T-cell (primary cell): ENCODE measurements at regions not wholly inside any gene's neighbourhood (a gene's known extent, or its start where the extent isn't known, plus 50 kb on each side); places are given as distances from the start of the nearest gene placed in this dataset.
A peak's percentile ranks its signal among the peaks of the same experiment; 100 is the strongest.
"Not testable (repeated sequence)": the region's sequence is repeated elsewhere in the genome, so short reads cannot be mapped to it uniquely, and the experiment has no call there.

Experiments used
- ATAC-seq, 4 experiments: fragments of 200-7000 bp in 3 of 4; fragments of 150-1000 bp in 1 of 4; cut with Tn5 transposase; replicated peaks in 1 of 4; 1 replicate in 3 of 4; 2 replicates in 1 of 4; pipeline ENCODE4 v1.10.0; 2021; ENCODE audit warnings: moderate library complexity in 3 of 4, mild to moderate bottlenecking in 2 of 4, moderate number of reproducible peaks in 1 of 4
- CTCF ChIA-PET, 2 donors: fragments of 300-600 bp; sonication (Branson Sonifier 250); formaldehyde crosslinking; loops; one replicate each; lab custom pipeline; 2022; ENCODE audit warnings: antibody characterized with exemption in 2 of 2; lab: Charles Lee
- POLR2A ChIA-PET, 2 donors: fragments of 300-600 bp; sonication (Branson Sonifier 250); formaldehyde crosslinking; loops; one replicate each; lab custom pipeline; 2022; ENCODE audit warnings: antibody characterized with exemption in 2 of 2; lab: Charles Lee
- DNase-seq, 35 experiments: peaks; one replicate each; pipeline versions ENCODE4 v3.0.0 to v3.0.0-alpha.2; 2013 to 2023
- H3K27ac ChIP-seq: one replicate; pipeline ENCODE4 v1.5.1; 2013; ENCODE audit warnings: low read length
- H3K27me3 ChIP-seq, 2 experiments: replicated peaks in 1 of 2; 1 replicate in 1 of 2; 2 replicates in 1 of 2; pipeline versions ENCODE4 v1.6.1 to v1.7.0; 2013; ENCODE audit warnings: low read length in 1 of 2, mixed read lengths in 1 of 2; ENCODE audit not compliant: control insufficient read depth in 2 of 2, insufficient read depth in 2 of 2; ENCODE audit errors: extremely low read depth in 1 of 2
- H3K36me3 ChIP-seq, 2 donors: 1 replicate in 1 of 2; 2 replicates in 1 of 2; pipeline versions ENCODE4 v1.6.1 to v1.7.0; 2013; ENCODE audit warnings: low read length in 1 of 2; ENCODE audit not compliant: control insufficient read depth in 2 of 2, insufficient read depth in 1 of 2; ENCODE audit errors: extremely low read depth in 1 of 2
- H3K4me1 ChIP-seq, 2 experiments: 1 replicate in 1 of 2; 2 replicates in 1 of 2; pipeline versions ENCODE4 v1.6.1 to v1.7.0; 2013; ENCODE audit warnings: low read length in 2 of 2, mixed read lengths in 1 of 2; ENCODE audit not compliant: insufficient read depth in 2 of 2, control insufficient read depth in 1 of 2; ENCODE audit errors: extremely low read depth in 1 of 2
- H3K4me3 ChIP-seq, 2 donors: 1 replicate in 1 of 2; 2 replicates in 1 of 2; pipeline versions ENCODE4 v1.5.1 to v1.7.0; 2013; ENCODE audit warnings: mild to moderate bottlenecking in 2 of 2, low read length in 1 of 2, moderate library complexity in 1 of 2; ENCODE audit not compliant: control insufficient read depth in 1 of 2; ENCODE audit errors: extremely low read depth in 1 of 2
- H3K9me3 ChIP-seq: 2 replicates; pipeline ENCODE4 v1.7.0; 2013
- H3K27ac Mint-ChIP-seq, 2 donors: one replicate each; pipeline ENCODE4 v1.8.0; 2020 to 2021; ENCODE audit warnings: mild to moderate bottlenecking in 2 of 2, mixed read lengths in 2 of 2
- H3K27me3 Mint-ChIP-seq, 2 donors: one replicate each; pipeline ENCODE4 v1.8.0; 2021 to 2022; ENCODE audit warnings: mixed read lengths in 2 of 2
- H3K36me3 Mint-ChIP-seq: one replicate; pipeline ENCODE4 v1.8.0; 2021; ENCODE audit warnings: mixed read lengths
- H3K4me1 Mint-ChIP-seq, 3 donors: one replicate each; pipeline ENCODE4 v1.8.0; 2020 to 2022; ENCODE audit warnings: mixed read lengths in 3 of 3, mild to moderate bottlenecking in 1 of 3
- H3K4me3 Mint-ChIP-seq, 3 donors: one replicate each; pipeline ENCODE4 v1.8.0; 2020 to 2022; ENCODE audit warnings: mild to moderate bottlenecking in 3 of 3, mixed read lengths in 3 of 3, moderate library complexity in 3 of 3
- H3K9me3 Mint-ChIP-seq, 3 donors: one replicate each; pipeline ENCODE4 v1.8.0; 2020 to 2022; ENCODE audit warnings: mixed read lengths in 3 of 3
- WGBS: methylation state at CpG from one replicate; pipeline ENCODE4 v1.1.5; 2013; ENCODE audit warnings: missing lambda C conversion rate; ENCODE audit not compliant: insufficient coverage; 5-methylcytosine and 5-hydroxymethylcytosine counted together

DNA sequence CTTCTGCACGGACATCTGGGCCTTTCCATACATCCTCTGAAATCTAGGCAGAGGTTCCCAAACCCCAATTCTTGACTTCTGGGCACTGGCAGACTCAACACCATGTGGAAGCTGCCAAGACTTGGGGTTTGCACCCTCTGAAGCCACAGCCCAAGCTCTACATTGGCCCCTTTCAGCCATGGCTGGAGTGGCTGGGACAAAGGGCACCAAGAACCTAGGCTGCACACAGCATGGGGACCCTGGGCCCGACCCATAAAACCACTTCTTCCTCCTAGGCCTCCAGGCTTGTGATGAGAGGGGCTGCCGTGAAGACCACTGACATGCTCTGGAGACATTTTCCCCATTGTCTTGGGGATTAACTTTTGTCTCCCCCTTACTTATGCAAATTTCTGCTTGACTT is 158.0 kb downstream of the GNAI1 start:
- DNase-seq, H3K27ac Mint-ChIP-seq, H3K4me1 Mint-ChIP-seq, H3K27me3 ChIP-seq, H3K4me3 Mint-ChIP-seq, H3K9me3 ChIP-seq, H3K4me1 ChIP-seq, H3K4me3 ChIP-seq, H3K36me3 Mint-ChIP-seq, H3K27ac ChIP-seq, H3K27me3 Mint-ChIP-seq, ATAC-seq, H3K36me3 ChIP-seq, POLR2A ChIA-PET, CTCF ChIA-PET: not testable (repeated sequence)
- peaks cover 15 to 39% (median 27%) of the 10 kb centered on the region in 3 donors for H3K9me3 Mint-ChIP-seq
- WGBS: 43% methylated on average over 1 of the region's 3 CpGs

GRCh38 chr7:80288175-80289122 is 153.8 kb downstream of the GNAI1 start:
- no peak overlapping the region for H3K27ac ChIP-seq
- H3K27me3 ChIP-seq: no peaks in the 10 kb centered on the region
- ChIA-PET POLR2A (no interaction called here), CTCF (interaction anchor here in 1 of 2 donors (0.6 kb wide), 1 partner anchor 8 kb away, joined by 3 read pairs; no protein-coding TSS in a partner anchor)
- no peaks in the 10 kb centered on the region for H3K36me3 Mint-ChIP-seq
- H3K4me1 ChIP-seq: no peaks in the 10 kb centered on the region
- no peak for ATAC-seq
- 45% methylated on average over 1 of the region's 4 CpGs for WGBS
- peaks cover 6 to 9% (median 8%) of the 10 kb centered on the region in 3 donors for H3K9me3 Mint-ChIP-seq
- peak in 1 of 35 experiments; percentile 2 for DNase-seq
- no peak overlapping the region for H3K4me3 Mint-ChIP-seq
- peaks cover 0 to 4% (median 0%) of the 10 kb centered on the region in 3 donors for H3K4me1 Mint-ChIP-seq
- no peak overlapping the region for H3K27ac Mint-ChIP-seq
- H3K27me3 Mint-ChIP-seq: no peaks in the 10 kb centered on the region
- no peaks in the 10 kb centered on the region for H3K36me3 ChIP-seq
- no peaks in the 10 kb centered on the region for H3K9me3 ChIP-seq
- no peak overlapping the region for H3K4me3 ChIP-seq

GRCh38 chr7:80287400-80288174 is 153.0 kb downstream of the GNAI1 start:
- H3K4me3 ChIP-seq: no peak overlapping the region
- no peaks in the 10 kb centered on the region for H3K4me1 ChIP-seq
- POLR2A ChIA-PET: no interaction called here
- Mint-ChIP-seq H3K27ac (no peak overlapping the region), H3K36me3 (no peaks in the 10 kb centered on the region), H3K4me1 (peaks cover 0 to 4% (median 0%) of the 10 kb centered on the region in 3 donors), H3K4me3 (no peak overlapping the region), H3K9me3 (peaks cover 3 to 8% (median 6%) of the 10 kb centered on the region in 3 donors), H3K27me3 (peaks cover 0 to 3% of the 10 kb centered on the region in 2 donors)
- CTCF ChIA-PET: no interaction called here
- no peak overlapping the region for H3K27ac ChIP-seq
- H3K9me3 ChIP-seq: no peaks in the 10 kb centered on the region
- ATAC-seq: no peak
- 100% methylated on average over 1 of the region's 2 CpGs for WGBS
- no peak for DNase-seq
- H3K36me3 ChIP-seq: no peaks in the 10 kb centered on the region
- no peaks in the 10 kb centered on the region for H3K27me3 ChIP-seq

DNA sequence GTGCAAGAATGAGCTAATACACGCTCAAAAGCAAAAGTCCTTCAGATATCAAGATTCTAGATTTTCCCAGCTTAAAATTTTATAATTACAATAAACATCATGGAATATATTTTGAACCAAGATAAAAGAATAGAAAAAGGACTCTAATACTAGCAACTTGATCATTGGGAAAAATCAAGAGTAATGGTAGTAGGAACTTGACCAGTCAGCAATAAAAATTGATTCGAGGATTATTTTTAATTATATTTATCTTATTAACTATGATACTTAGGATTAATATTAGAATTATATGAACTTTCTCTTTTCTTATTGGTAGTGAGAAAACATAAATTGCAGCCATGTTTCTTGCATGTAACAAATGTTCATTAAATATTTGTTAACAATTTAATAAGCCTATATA is 152.0 kb downstream of the GNAI1 start:
- Mint-ChIP-seq H3K4me3 (no peak overlapping the region), H3K4me1 (peaks cover 0 to 4% (median 0%) of the 10 kb centered on the region in 3 donors), H3K36me3 (no peaks in the 10 kb centered on the region), H3K9me3 (peaks cover 6 to 8% (median 7%) of the 10 kb centered on the region in 3 donors), H3K27ac (no peak overlapping the region), H3K27me3 (peaks cover 0 to 3% of the 10 kb centered on the region in 2 donors)
- Histone ChIP-seq H3K4me1 (no peaks in the 10 kb centered on the region), H3K27me3 (no peaks in the 10 kb centered on the region), H3K4me3 (no peak overlapping the region), H3K36me3 (no peaks in the 10 kb centered on the region), H3K27ac (no peak overlapping the region), H3K9me3 (no peaks in the 10 kb centered on the region)
- ATAC-seq: no peak
- no CpG with 5 or more reads among the region's 2 CpGs for WGBS
- CTCF ChIA-PET: no interaction called here
- POLR2A ChIA-PET: no interaction called here
- no peak for DNase-seq

DNA sequence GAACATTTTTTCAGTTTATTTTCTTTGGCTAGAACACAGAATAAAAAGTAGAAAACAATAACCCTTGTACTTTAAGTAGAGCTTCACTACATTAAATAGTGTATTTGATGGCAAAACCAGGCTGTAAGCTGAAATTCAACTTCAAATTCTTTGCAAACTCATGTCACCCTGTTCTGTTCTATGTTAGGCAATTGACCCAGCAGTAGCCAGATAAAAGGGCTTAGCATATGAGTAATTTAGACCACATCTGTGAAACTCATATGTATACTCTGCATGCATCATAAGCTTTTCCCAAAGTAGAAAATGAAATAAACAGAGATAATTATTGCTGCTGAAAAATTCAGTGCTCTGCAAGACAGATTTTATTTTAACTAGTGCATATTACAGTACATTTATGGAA is 150.2 kb downstream of the GNAI1 start:
- no peak for ATAC-seq
- CTCF ChIA-PET: interaction anchor here in 1 of 2 donors (0.5 to 0.6 kb wide), 2 partner anchors 151 to 224 kb away, joined by 3 read pairs; no protein-coding TSS in a partner anchor
- Histone ChIP-seq H3K9me3 (no peaks in the 10 kb centered on the region), H3K36me3 (no peaks in the 10 kb centered on the region), H3K27me3 (no peaks in the 10 kb centered on the region), H3K4me1 (no peaks in the 10 kb centered on the region), H3K4me3 (no peak overlapping the region), H3K27ac (no peak overlapping the region)
- Mint-ChIP-seq H3K27ac (no peak overlapping the region), H3K4me3 (no peak overlapping the region), H3K36me3 (no peaks in the 10 kb centered on the region), H3K4me1 (peaks cover 0 to 4% (median 0%) of the 10 kb centered on the region in 3 donors), H3K9me3 (peaks cover 5 to 8% (median 6%) of the 10 kb centered on the region in 3 donors), H3K27me3 (peaks cover 0 to 3% of the 10 kb centered on the region in 2 donors)
- DNase-seq: no peak
- POLR2A ChIA-PET: interaction anchor here in 1 of 2 donors (0.7 kb wide), 1 partner anchor 721 kb away, joined by 3 read pairs; no protein-coding TSS in a partner anchor

GRCh38 chr7:80279760-80280159 is 145.1 kb downstream of the GNAI1 start:
- Histone ChIP-seq H3K27ac (no peak overlapping the region), H3K9me3 (no peaks in the 10 kb centered on the region), H3K36me3 (no peaks in the 10 kb centered on the region), H3K4me1 (no peaks in the 10 kb centered on the region), H3K27me3 (no peaks in the 10 kb centered on the region), H3K4me3 (no peak overlapping the region)
- CTCF ChIA-PET: interaction anchor here in 1 of 2 donors (0.6 kb wide), 3 partner anchors 23 to 1779 kb away, joined by 4 to 9 read pairs (median 5); no protein-coding TSS in a partner anchor
- no peaks in the 10 kb centered on the region for H3K36me3 Mint-ChIP-seq
- WGBS: 100% methylated on average over 3 of the region's 5 CpGs
- H3K9me3 Mint-ChIP-seq: peaks cover 5 to 8% (median 5%) of the 10 kb centered on the region in 3 donors
- H3K27me3 Mint-ChIP-seq: peaks cover 0 to 3% of the 10 kb centered on the region in 2 donors
- DNase-seq: no peak
- H3K27ac Mint-ChIP-seq: no peak overlapping the region
- no peak for ATAC-seq
- H3K4me3 Mint-ChIP-seq: no peak overlapping the region
- peaks cover 0 to 1% (median 0%) of the 10 kb centered on the region in 3 donors for H3K4me1 Mint-ChIP-seq
- POLR2A ChIA-PET: no interaction called here
